HG02870 (cell line): ENCODE measurements at regions not wholly inside any gene's neighbourhood (a gene's known extent, or its start where the extent isn't known, plus 50 kb on each side); places are given as distances from the start of the nearest gene placed in this dataset.

Source experiments
- ATAC-seq: cut with Tn5 transposase; IDR thresholded peaks from one replicate; pipeline ENCODE4 v1.9.1; 2021; ENCODE audit warnings: mild to moderate bottlenecking, moderate library complexity; ENCODE audit not compliant: unreplicated experiment

DNA sequence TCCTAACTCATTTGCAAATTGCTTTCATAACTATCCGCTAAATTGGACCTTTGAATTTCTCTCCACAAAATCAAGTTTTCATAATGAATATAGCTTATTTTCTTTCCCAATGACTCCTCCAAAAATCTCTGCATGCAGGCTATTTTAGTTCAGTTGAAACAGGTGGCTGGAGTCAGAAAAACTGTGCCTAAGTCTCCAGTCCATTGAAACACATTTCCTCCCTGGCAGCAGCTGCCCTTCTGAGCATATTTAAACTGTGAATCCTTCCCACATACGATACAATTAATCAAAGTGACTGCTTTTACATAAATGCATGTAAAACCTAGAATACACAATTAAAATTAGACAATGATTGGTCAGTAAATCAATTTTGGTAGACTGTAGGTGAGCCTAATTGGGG, 344.6 kb upstream of the MARCKS start:
- no peak for ATAC-seq

DNA sequence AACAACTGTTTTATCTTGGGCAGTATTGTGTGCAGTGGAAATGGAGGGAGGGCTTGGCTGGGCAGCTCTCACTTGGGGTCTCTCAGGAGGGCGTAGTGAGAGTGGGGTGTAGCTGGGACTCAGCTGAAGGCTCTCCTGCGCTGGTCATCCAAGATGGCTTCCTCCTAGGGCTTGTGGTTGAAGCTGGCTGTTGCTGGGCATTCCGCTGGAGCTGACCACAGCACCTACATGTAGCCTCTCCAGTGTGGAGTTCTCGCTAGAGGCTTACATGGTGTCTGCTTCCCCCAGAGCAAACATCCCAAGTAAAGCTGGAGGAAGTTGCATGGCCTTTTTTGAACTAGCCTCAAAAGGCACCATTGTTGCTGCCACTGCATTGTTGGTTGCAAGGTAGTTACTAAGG, 344.1 kb upstream of the MARCKS start:
- ATAC-seq = no peak

DNA sequence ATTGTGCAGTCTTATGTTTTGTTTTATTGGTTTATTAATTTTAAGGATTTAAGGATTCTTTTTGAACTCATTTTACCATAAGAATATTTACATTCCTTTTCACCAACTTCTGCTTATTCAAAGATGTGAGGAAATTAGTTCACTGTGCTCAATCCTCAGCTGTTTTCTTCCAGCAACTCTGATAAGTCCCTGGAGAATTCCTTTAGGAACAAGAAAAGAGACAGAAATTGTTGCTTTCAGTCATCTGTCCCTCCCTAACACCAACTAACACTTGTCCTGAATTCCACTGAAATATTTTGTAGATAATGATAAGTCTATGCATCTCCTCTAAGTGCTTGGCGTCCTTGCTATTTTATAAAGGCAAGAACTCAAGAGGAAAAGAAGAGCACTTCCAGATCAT, 334.8 kb upstream of the MARCKS start:
- no peak for ATAC-seq

DNA sequence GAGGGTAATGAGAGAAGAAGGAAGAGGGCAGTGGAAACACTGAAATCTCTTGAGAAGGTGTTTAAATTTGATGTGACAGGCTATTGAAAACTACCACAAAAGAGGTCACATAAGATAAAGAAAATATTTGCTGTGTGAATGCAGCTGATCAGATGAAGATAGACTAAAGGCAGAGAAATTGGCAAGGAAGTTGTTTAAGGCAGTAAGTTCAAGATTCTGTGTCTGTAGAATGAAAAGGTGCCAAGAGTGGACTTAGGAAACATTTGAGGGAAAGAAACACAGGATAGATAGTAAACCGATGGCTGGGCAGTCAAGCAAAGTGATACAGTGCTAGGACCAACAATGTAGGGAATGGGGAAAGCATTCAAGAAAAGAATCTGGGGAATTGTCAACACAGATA, 332.3 kb upstream of the MARCKS start:
- ATAC-seq = no peak

- ATAC-seq = no peak
Observed at GRCh38 chr6:113526553-113526952, 330.6 kb upstream of the MARCKS start.

GRCh38 chr6:113526995-113527394, 330.1 kb upstream of the MARCKS start:
- ATAC-seq = no peak

- ATAC-seq = no peak
Observed at GRCh38 chr6:113528111-113528510, 329.0 kb upstream of the MARCKS start.

DNA sequence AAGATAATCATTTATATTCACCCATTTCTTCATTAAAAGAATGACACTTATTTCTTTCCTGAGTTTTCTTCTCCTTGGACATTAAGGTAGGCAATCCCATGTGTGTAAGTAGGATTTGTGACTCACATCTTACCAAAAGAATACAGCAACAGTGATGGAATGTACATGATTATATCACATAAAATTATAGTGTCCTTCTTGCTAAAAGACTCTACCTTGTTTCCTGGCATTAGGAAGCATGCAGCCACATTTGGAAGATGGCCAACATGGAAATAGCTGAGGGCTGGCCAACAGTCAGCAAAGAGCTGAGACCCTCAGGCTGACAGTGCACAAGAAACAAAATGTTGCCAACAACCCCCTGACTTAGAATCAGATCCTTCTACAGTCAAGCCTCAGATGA, 327.9 kb upstream of the MARCKS start:
- ATAC-seq = no peak

DNA sequence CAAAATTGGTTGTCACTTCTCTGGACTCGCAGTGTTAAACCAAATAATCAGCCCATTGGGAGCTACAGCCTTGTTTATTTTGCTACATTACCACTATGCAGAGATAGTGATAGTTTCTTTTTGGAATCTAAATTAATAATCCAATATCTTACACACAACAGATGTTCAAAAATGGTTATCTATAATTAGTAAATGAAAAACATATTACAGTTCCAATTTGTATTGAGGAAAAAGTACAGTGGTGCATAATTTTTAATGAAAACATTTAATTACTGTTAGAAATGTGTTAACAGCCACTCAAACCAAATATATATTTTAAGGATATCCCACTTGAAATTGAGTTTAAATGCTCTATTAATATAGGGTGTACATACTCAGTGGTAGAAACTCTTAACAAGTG, 327.3 kb upstream of the MARCKS start:
- no peak for ATAC-seq

GRCh38 chr6:113530769-113531168, 326.4 kb upstream of the MARCKS start:
- no peak for ATAC-seq

DNA sequence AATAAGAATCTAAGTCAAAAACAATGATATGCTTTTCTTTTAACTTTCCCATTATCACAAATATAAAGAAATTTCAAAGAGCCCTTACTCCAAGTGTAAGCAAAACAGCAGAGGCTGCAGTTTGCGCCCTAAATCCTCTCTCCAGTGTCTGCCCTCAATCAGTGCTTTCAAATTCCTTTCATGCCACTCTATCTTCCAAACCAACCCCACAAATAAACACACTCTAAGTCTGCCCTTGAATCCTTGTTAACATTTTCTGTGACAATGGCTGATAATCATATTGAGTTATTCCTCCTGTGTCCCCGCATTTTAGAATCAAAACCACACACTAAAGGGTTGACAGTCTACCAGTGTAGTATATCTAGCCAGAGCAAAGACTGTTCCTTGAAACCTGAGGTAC, 317.9 kb upstream of the MARCKS start:
- ATAC-seq = no peak

DNA sequence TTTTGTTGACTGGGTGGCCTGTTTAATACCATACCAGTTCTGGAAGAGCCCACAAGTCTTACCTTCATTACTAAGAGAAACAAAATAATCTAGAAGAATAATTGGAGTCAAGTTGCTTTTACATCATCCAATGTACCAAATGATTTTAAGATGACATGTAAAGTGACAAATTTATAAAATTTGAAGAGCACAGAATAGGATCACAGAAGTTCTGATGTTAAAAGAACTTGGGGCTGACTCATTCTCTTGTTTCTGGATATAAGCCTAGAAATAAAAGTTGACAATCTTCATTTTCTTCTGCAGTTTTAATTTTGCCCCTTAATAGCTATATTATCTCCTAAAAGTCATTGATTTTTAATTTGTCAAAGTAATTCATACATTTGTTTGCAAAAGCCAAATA, 317.5 kb upstream of the MARCKS start:
- no peak for ATAC-seq

DNA sequence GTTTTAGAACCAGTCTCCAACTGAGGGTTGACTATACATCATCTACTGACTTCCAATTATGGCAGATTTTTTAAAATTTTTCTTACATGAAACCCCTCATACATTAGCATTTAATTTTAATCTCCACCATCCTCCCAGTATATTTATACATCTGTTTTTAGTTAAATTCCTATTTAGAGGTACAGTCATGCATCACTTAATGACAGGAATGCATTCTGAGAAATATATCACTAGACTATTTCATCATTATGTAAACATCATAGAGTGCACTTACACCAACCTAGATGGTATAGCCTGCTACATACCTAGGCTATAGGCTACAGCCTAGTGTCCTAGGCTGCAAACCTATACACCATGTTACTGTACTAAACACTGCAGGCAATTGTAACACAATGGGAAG, 316.7 kb upstream of the MARCKS start:
- no peak for ATAC-seq

GRCh38 chr6:113551168-113551567, 306.0 kb upstream of the MARCKS start:
- no peak for ATAC-seq

DNA sequence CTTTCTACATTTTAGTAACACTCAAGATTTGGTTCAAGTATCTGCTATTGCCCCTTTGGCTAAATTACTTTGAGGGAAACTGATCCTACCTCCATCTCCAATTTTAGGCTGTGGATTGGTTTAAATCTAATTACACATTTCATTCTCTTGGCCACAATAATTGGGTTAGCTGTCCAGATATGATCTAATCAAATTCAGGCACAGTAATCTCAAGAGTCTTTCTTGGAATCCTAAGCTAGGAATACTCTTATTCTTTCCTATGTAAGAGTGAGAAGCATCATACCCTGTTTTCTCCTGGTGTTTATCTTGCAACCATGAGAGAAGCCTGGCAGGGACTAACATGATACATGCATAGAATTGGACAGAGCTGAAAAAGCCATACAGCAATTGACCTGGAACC, 300.4 kb upstream of the MARCKS start:
- no peak for ATAC-seq

- no peak for ATAC-seq
Observed at GRCh38 chr6:113558431-113558830, 298.7 kb upstream of the MARCKS start.

- ATAC-seq = no peak
Observed at GRCh38 chr6:113558966-113559365, 298.2 kb upstream of the MARCKS start.

- ATAC-seq = no peak
Observed at GRCh38 chr6:113560376-113560775, 296.8 kb upstream of the MARCKS start.

DNA sequence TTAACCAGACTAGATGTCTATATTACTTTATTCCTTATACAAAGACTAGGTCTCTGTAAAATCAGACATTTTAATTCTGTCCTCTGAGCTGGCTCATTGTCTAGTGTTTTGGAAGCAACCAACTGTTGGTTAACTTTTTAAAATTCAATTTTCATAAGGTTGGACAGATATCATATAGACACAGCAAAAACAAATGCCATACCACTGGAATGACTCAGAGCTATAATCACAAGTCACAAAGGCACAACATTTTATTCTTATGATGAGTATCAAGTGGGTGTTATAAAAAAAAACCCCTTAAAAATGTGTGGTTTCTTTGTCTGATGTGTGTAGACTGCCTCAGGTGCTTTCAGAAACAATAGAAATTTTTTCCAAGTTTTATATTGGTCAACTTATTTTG, 296.2 kb upstream of the MARCKS start:
- no peak for ATAC-seq

- peak; percentile 51 for ATAC-seq
Observed at GRCh38 chr6:113562248-113562647, 294.9 kb upstream of the MARCKS start.

- ATAC-seq = peak; percentile 74
Observed at GRCh38 chr6:113564371-113565171, 292.6 kb upstream of the MARCKS start.

DNA sequence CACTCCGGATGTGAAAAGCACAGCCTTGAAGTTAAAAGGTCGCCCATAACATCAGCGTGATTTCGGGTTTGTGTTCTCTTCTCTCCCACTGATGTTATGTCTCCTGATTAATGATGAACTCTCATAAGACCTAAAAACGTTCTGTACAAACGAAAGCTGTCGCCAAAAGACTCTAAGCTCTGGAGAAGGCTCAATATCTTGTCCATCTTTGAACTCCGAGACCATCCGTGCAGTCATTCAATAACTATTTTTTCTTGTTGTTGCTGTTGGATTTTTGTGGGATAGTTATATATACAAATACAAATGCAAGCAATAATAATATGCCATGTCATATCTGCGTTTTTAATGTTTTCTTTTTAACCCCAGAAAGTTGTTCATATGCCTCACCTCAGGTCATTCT, 291.8 kb upstream of the MARCKS start:
- no peak for ATAC-seq

DNA sequence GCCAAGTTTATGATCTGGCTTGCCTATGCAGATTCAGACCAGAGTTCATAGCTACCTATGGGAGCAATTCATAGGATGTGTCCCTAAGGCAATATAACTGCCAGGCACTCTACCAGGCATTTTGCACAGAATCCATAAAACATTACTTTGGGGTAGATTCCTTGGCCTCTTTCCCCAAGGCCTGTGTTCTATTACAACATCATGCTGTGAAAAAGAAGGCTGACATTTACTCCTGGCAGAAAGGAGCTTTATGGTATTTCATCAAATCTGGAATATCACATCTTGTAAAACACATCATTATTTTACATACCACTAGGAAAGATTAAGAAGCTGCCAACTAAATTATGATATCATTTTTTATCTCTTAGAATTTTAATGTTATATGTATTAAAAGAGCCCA, 287.0 kb upstream of the MARCKS start:
- no peak for ATAC-seq
